8988T (cell line): ENCODE measurements at regions not wholly inside any gene's neighbourhood (a gene's known extent, or its start where the extent isn't known, plus 50 kb on each side); places are given as distances from the start of the nearest gene placed in this dataset.
"Not testable (repeated sequence)": the region's sequence is repeated elsewhere in the genome, so short reads cannot be mapped to it uniquely, and the experiment has no call there.

Experiments
- DNase-seq: peaks from one replicate; pipeline ENCODE4 v3.0.0; 2011

DNA sequence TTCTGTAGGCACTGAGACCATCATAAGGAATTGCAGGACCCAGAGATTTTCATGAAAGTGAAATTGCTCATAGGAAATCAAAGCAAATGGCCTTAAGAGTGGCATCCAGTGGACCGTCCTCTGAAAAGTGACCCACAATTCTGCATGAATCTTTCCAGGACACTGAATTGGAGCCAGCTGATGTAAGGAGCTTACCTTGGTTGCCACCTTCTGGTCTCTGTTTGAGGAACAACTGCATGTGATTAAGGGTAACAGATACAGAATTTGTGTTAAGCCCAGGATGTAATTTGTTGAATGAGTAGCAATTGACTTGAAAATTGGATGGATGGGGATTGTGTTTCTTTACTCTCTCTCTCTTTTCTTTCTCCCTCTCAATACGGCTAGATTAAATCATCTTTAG, 49.9 kb upstream of the GAS1 start:
- no peak for DNase-seq

- DNase-seq, result no peak
Measured at GRCh38 chr9:86997951-86998350, 50.6 kb upstream of the GAS1 start.

DNA sequence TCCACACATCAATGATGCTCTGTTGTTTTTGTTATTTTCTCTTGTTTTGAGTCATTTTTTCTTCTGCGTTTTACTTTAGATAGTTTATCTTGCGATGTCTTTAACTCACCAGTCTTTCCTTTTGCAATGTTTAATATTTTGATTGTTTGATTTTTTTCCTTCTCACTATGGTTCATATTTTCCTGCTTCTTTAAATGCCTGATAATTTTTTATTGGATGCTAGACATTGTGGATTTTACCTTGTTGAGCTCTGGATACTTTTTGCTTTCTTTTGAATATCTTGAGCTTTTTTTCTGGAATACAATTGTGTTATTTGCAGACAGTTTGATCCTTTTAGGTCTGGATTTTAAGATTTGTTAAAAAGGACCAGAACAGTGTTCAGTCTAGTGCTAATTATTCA, 55.2 kb upstream of the GAS1 start:
- DNase-seq, result no peak

- DNase-seq, result no peak
Measured at GRCh38 chr9:87004016-87004415, 56.7 kb upstream of the GAS1 start.

- no peak for DNase-seq
Measured at GRCh38 chr9:87006956-87007355, 59.6 kb upstream of the GAS1 start.

DNA sequence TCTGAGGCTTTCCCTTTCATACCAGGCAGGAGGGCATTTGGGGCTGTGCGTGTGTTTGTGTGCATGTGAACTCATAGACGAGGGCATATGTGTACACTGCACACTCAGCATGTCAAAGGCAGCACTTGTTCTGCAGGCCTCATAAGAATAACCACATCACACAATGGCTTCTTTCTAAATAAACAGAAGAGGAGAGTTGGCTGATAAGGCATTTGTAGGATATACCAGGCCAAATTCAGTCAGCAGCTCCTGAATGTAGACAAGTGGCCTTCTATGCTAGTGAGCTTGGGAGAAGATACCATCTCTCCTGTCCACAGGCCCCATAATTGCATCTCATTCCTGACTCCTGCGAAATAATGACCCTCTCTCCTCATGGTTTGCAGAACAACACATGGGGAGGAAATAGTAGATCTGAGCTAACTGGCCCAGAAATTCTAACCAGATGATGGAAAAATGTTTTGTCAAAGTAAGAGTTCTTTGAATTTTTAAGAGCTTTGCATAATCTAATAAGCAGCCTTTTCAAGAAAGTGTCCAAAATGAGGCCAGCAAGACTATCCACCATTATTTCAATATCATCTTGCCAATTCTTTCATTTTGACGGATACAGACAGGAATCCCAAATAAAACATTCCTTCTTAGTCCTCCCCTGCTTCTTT, 60.5 kb upstream of the GAS1 start:
- DNase-seq, result no peak

- DNase-seq, result no peak
Measured at GRCh38 chr9:87008667-87009066, 61.4 kb upstream of the GAS1 start.

DNA sequence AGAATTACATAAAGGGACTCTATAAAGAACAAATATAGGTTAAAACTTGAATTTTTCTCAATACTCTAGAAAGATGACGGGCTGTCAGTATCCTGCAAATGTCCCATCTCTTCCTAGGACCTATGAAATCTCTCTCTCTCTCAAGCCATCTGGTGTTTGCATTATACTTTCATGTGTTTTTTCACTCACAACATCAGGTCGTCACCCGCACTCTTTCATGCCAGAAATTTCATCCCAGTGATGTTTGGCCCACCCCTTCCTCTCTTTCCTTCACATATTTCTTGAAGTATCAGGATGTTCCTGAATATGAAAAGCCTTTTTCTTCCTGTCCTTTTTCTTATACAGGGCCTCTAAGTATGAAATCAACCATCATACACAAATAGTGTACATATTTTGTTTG, 63.3 kb upstream of the GAS1 start:
- no peak for DNase-seq

- DNase-seq, result no peak
Measured at GRCh38 chr9:87011551-87011950, 64.2 kb upstream of the GAS1 start.

DNA sequence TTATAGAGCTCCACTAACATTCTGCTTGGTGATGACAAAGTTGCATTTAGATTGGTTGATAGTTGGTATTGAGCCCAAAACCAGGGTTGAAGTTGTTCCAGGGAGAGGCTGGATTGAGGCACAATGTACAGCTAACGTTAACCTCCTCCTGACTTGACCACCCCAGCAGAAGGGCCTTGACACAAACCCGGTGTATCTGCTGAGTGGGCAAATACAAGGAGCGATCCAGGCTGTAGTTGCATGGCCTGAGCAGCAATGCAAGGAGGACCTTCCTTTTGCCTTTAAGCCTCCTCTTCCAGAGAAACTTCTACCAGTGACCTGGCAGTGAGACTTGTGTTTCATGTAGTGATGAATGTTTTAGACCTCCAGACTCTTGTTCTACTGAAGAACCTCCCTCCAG, 66.2 kb upstream of the GAS1 start:
- DNase-seq, result no peak

GRCh38 chr9:87014436-87014835, 67.1 kb upstream of the GAS1 start:
- DNase-seq, result no peak

DNA sequence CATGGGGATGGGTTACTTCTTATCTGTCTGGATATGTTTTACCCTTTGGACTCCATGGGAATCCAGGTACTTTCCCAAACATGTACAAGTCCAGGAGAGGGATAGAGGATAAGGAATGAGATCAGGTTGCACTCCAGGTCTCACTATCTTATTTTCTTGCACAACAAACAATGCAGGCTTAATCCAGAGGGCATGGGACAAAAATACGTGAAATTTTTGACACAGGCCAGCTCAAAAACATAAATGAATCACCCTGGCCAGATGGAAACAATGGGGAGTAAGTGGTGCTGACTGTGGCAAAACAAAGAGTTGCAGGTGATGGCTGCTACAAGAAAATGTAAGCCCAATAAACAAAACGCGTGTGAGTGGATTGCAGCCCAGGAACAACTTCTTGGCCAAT, 69.4 kb upstream of the GAS1 start:
- DNase-seq, result no peak

GRCh38 chr9:87020169-87020950, 73.1 kb upstream of the GAS1 start:
- DNase-seq, result no peak

DNA sequence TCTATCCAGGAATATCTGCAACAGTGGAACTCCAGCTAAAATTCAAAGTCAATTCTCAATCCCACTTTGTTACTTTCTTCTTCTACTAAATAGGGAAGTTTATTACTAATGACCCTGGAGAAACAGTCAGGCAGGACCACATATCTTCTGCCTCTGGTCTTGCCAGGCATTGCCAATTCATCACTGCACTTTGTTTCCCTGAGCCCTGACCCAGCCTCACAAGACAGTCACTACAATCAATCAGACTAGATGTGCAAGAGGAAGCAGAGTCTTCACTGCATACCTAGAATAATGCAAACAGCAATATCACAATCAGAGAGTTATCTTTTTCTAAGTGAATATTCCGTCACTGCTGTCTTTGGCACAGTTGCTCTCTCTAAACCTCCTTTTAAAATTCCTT, 74.9 kb upstream of the GAS1 start:
- no peak for DNase-seq

DNA sequence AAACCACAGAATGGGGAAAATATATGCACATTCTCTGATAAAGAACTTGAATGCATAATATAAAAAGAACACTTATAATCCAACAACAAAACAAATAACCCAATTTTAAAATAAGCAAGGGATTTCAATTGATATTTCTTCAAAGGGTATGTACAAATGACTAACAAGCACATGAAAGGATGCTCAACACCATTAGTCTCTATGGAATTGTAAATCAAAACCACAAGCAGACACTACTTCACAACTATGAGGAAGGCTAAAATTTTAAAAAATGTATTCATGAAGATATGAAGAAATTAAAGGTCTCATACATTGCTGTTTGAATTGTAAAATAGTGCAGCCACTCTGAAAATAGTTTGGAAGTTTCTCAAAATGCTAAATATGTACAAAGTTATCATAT, 78.9 kb upstream of the GAS1 start:
- DNase-seq, result no peak

GRCh38 chr9:87028836-87029235, 81.5 kb upstream of the GAS1 start:
- not testable (repeated sequence) for DNase-seq

DNA sequence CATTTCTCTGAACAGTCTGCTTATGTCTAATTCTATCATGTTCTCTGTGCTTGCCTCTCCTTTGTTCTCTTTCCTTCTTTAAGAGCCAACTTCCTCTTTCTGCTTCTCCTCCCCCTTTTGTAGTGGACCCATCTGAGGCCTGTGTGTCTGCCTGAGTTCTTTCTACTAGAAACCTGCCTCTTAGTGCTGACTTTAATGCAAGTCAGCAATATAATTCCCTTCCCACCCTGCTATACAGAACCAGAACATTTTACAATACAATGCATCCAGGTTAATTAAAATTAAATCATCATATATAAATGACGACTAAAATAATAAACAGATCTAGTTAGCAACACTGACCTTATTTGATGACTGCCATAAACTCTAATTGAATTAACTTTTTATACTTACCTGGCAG, 82.6 kb upstream of the GAS1 start:
- DNase-seq, result no peak

- no peak for DNase-seq
Measured at GRCh38 chr9:87034841-87035240, 87.5 kb upstream of the GAS1 start.

- DNase-seq, result no peak
Measured at GRCh38 chr9:87035879-87036278, 88.6 kb upstream of the GAS1 start.

DNA sequence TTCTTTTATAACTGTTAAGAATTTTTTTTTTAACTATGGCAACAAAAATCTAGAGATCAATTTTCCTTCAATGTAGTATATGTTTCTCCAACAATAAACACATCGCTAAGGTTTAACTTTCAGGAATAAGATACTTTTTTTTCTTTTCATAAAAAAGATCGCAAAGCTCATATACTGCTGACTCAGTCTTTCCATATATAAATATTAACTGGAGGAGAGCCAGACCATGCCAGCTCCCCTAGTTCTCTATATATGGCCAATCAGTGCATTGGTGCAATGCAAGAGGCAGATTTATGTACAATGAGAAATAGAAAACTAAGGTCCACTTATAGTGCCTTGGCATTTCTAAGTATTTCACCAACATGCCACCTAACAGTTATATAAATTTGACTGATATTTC, 89.2 kb upstream of the GAS1 start:
- no peak for DNase-seq

GRCh38 chr9:87039809-87040392, 92.6 kb upstream of the GAS1 start:
- no peak for DNase-seq

- no peak for DNase-seq
Measured at GRCh38 chr9:87040410-87041009, 93.2 kb upstream of the GAS1 start.

DNA sequence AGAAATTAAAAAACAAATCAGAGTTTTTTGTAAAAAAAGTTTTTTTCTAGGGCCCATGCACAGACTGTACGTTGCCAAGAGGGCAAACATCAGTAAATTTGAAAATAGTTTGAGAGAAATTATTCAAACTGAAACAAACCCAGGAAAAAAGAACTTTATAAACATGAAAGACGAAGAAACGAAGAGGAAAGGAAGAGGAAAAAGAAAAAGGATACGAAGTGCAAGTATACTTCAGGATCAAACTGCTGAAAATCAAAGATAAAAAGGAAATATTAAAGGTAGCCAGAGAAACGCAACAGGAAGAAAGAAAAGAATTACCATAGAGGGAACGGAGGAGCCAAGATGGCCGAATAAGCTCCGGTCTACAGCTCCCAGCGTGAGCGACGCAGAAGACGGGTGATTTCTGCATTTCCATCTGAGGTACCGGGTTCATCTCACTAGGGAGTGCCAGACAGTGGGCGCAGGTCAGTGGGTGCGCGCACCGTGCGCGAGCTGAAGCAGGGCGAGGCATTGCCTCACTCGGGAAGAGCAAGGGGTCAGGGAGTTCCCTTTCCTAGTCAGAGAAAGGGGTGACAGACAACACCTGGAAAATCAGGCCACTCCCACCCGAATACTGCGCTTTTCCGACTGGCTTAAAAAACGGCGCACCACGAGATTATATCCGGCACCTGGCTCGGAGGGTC, 94.4 kb upstream of the GAS1 start:
- not testable (repeated sequence) for DNase-seq
